RWPE2 (cell line): ENCODE measurements at regions not wholly inside any gene's neighbourhood (a gene's known extent, or its start where the extent isn't known, plus 50 kb on each side); places are given as distances from the start of the nearest gene placed in this dataset.

Experiments used
- ATAC-seq: fragments of 200-7000 bp; cut with Tn5 transposase; 3 replicates; pipeline ENCODE4 v1.9.1; 2021; ENCODE audit warnings: low read depth
- DNase-seq: peaks from one replicate; pipeline ENCODE4 v3.0.0-alpha.2; 2020; ENCODE audit warnings: low spot score
- H3K27ac ChIP-seq: fragments of 450-650 bp; 2 replicates; pipeline ENCODE4 v1.5.1; 2017; ENCODE audit warnings: mild to moderate bottlenecking; ENCODE audit not compliant: poor library complexity, severe bottlenecking
- H3K27me3 ChIP-seq: fragments of 250-450 bp; sonication (Bioruptor Pico); 2 replicates; pipeline ENCODE4 v1.5.1; 2021; ENCODE audit warnings: mild to moderate bottlenecking, moderate library complexity; ENCODE audit not compliant: insufficient read depth, poor library complexity, severe bottlenecking
- H3K36me3 ChIP-seq: fragments of 250-450 bp; sonication (Bioruptor Pico); 2 replicates; pipeline ENCODE4 v1.5.1; 2020; ENCODE audit warnings: low read depth, mild to moderate bottlenecking, moderate library complexity
- H3K4me1 ChIP-seq: fragments of 250-450 bp; sonication (Bioruptor Pico); 2 replicates; pipeline ENCODE4 v1.5.1; 2021; ENCODE audit warnings: mild to moderate bottlenecking, moderate library complexity; ENCODE audit not compliant: insufficient read depth, poor library complexity, severe bottlenecking
- H3K4me3 ChIP-seq: fragments of 250-450 bp; sonication (Bioruptor Pico); 2 replicates; pipeline ENCODE4 v1.5.1; 2021; ENCODE audit warnings: mild to moderate bottlenecking, moderate library complexity; ENCODE audit not compliant: severe bottlenecking
- H3K9me3 ChIP-seq: fragments of 250-450 bp; sonication (Bioruptor Pico); 2 replicates; pipeline ENCODE4 v1.5.1; 2021; ENCODE audit warnings: mild to moderate bottlenecking, moderate library complexity; ENCODE audit not compliant: severe bottlenecking
- CTCF ChIP-seq: fragments of 450-650 bp; IDR thresholded peaks from one replicate; pipeline ENCODE4 v1.5.1; 2017; ENCODE audit warnings: mild to moderate bottlenecking, moderate library complexity; ENCODE audit not compliant: poor library complexity, severe bottlenecking

GRCh38 chr5:19411936-19412335 is 576.1 kb downstream of the CDH18 start:
- ATAC-seq = no peak
- TF ChIP-seq CTCF = no peak

More at GRCh38 chr5:19411936-19412335, 576.1 kb downstream of the CDH18 start:
- H3K4me3 ChIP-seq = no peak overlapping the region
- H3K27ac ChIP-seq = no peak overlapping the region
- no peaks in the 10 kb centered on the region for H3K9me3 ChIP-seq
- DNase-seq = no peak
- no peaks in the 10 kb centered on the region for H3K36me3 ChIP-seq
- no peaks in the 10 kb centered on the region for H3K27me3 ChIP-seq
- H3K4me1 ChIP-seq = no peaks in the 10 kb centered on the region
